ENCODE measurements at regions not wholly inside any gene's neighbourhood (a gene's known extent, or its start where the extent isn't known, plus 50 kb on each side); places are given as distances from the start of the nearest gene placed in this dataset.
"Not testable (repeated sequence)": the region's sequence is repeated elsewhere in the genome, so short reads cannot be mapped to it uniquely, and the experiment has no call there.

DNA sequence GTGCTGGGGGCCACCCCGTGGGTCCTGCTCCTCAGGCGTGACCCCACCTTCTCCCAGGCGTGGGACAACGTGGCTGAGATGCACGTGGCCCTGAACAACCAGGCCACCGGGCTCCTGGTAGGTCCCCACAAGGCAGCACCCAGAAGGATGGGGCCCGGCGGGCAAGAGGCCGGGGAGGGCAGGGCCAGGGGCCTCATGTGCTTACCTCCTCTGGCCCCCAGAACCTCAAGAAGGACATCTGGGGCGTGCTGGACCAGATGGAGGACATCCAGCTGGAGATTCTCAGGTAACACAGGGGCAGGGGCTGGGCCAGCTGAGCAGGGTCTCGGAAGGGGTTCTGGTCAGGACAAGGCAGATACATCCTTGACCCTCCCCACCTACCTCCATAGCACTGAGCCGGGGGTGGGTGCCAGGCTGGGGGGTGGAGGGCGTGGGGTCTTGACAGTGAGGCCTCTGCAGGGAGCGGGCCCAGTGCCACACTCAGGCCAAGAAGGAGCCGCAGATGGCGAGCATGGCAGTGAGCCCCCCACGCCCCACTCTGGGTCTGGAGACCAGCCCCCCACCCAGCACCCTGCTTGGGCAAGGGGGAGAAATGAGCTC, 186.3 kb downstream of the IGLL1 start:
- H3K9me3 ChIP-seq (ENCODE audit: insufficient read depth, low read length), result no peaks in the 10 kb centered on the region
- H3K36me3 ChIP-seq (ENCODE audit: low read length), result no peaks in the 10 kb centered on the region
- no peak overlapping the region for H3K9ac ChIP-seq (ENCODE audit: low read length)
- H2AFZ ChIP-seq (ENCODE audit: low read depth, low read length, severe bottlenecking), result no peak overlapping the region
- H3K4me2 ChIP-seq (ENCODE audit: low read depth, low read length, poor library complexity, severe bottlenecking), result no peak overlapping the region
- no peaks in the 10 kb centered on the region for H3K9me2 ChIP-seq (replicated peaks; ENCODE audit: insufficient read depth, low read length)
- H3F3A ChIP-seq (ENCODE audit: insufficient read depth), result no peaks in the 10 kb centered on the region
- H4K20me1 ChIP-seq (ENCODE audit: low read depth, low read length), result no peaks in the 10 kb centered on the region
- H3K27me3 ChIP-seq (ENCODE audit: low read length), result no peaks in the 10 kb centered on the region
- TF ChIP-seq CTCF (IDR thresholded peaks at IDR 0.05; ENCODE audit: insufficient read depth, low read length, poor library complexity, severe bottlenecking) (no peak), EZH2phosphoT487 (conservative IDR thresholded peaks at IDR 0.05; ENCODE audit: low read length) (no peak)
- no peak overlapping the region for H3K27ac ChIP-seq (ENCODE audit: low read depth, low read length)
- no peaks in the 10 kb centered on the region for H3K79me2 ChIP-seq (ENCODE audit: insufficient read depth, low read length)
- H3K4me3 ChIP-seq (ENCODE audit: insufficient read depth, low read length, poor library complexity, severe bottlenecking), result no peak overlapping the region

DNA sequence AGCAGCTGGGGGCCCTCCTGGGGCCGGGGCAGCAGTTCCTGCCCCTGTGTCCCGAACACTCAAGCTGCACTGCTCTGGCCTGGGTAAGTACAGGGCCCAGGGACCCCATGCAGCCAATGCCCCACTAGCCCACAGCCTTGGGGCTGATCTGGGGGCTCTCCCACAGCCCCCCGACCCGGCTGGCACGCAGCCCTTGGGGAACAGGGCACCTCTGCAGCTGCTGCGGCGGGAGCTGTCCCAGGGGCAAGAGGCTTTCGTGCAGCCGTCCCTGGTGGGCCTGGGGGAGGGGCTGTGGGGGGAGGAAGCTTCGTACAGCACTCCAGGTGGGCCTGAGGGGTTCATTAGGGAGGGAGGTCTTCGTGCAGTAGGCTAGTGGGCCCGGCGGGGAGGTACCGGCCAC, 186.9 kb downstream of the IGLL1 start:
- H3K36me3 ChIP-seq (ENCODE audit: low read length); H3K4me2 ChIP-seq (ENCODE audit: low read depth, low read length, poor library complexity, severe bottlenecking); H4K20me1 ChIP-seq (ENCODE audit: low read depth, low read length); H3K9me2 ChIP-seq (replicated peaks; ENCODE audit: insufficient read depth, low read length); H3K27ac ChIP-seq (ENCODE audit: low read depth, low read length); H3K79me2 ChIP-seq (ENCODE audit: insufficient read depth, low read length); H3K9me3 ChIP-seq (ENCODE audit: insufficient read depth, low read length); H3K9ac ChIP-seq (ENCODE audit: low read length); H3F3A ChIP-seq (ENCODE audit: insufficient read depth); H2AFZ ChIP-seq (ENCODE audit: low read depth, low read length, severe bottlenecking); H3K4me3 ChIP-seq (ENCODE audit: insufficient read depth, low read length, poor library complexity, severe bottlenecking); H3K27me3 ChIP-seq (ENCODE audit: low read length): not testable (repeated sequence)

DNA sequence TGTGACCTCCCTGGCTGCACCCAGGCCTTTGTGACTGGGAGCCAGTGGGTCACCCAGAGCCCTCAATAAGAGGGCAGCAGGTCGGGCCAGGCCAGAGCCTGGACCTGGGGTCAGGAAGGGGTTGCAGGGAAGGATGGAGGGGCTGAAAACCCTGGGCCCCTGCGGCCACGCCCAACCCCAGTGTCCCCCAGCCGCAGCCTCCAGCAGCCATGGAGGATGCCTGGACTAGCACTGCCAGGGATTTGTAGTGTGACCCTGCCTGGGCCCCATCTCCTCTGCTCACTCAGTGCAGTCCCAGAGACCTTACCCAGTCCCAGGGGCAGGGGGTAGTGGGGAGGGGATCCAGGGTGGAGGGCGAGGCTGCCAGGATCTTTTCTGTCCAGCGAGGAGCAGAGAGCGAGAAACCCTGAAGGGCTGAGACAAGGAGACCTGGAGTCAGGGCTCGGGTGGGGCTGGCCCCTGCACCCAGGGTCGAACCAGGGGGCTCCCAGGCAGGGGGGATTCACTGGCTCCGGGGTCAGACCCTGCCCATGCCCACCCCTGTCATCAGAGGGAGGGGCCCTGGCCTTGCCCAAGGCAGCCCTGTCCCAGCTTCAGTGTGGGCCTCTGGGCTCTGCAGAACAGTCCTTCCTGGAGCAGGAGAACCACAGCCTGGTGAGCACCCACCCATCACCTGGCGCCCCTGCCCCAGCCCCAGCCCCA, 187.5 kb downstream of the IGLL1 start:
- H3K79me2 ChIP-seq (ENCODE audit: insufficient read depth, low read length), result no peaks in the 10 kb centered on the region
- no peaks in the 10 kb centered on the region for H3K9me2 ChIP-seq (replicated peaks; ENCODE audit: insufficient read depth, low read length)
- H4K20me1 ChIP-seq (ENCODE audit: low read depth, low read length), result no peaks in the 10 kb centered on the region
- no peak overlapping the region for H3K4me3 ChIP-seq (ENCODE audit: insufficient read depth, low read length, poor library complexity, severe bottlenecking)
- TF ChIP-seq CTCF (IDR thresholded peaks at IDR 0.05; ENCODE audit: insufficient read depth, low read length, poor library complexity, severe bottlenecking) (no peak), EZH2phosphoT487 (conservative IDR thresholded peaks at IDR 0.05; ENCODE audit: low read length) (no peak)
- H3K4me2 ChIP-seq (ENCODE audit: low read depth, low read length, poor library complexity, severe bottlenecking), result no peak overlapping the region
- H3K27me3 ChIP-seq (ENCODE audit: low read length), result no peaks in the 10 kb centered on the region
- no peak overlapping the region for H3K27ac ChIP-seq (ENCODE audit: low read depth, low read length)
- no peaks in the 10 kb centered on the region for H3K36me3 ChIP-seq (ENCODE audit: low read length)
- no peaks in the 10 kb centered on the region for H3K9me3 ChIP-seq (ENCODE audit: insufficient read depth, low read length)
- no peak overlapping the region for H2AFZ ChIP-seq (ENCODE audit: low read depth, low read length, severe bottlenecking)
- H3F3A ChIP-seq (ENCODE audit: insufficient read depth), result no peaks in the 10 kb centered on the region
- no peak overlapping the region for H3K9ac ChIP-seq (ENCODE audit: low read length)

DNA sequence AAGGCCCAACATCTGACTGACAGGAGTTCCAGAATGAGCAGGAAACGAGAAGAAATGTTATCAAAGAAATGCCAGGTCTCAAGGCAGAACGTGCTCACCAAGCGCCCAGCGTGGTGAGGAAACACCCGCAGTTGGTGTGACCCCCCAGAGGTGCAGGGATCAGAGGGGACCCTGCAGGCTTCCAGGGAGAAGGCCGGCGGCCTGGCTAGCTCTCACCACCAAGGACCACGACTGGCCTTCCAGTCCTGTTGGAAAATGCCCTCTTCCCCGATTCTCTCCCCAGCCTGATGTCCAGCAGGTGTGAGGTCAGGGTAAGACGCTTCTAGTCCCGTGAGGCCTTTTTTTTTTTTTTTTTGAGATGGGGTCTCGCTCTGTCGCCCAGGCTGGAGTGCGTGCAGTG, 189.1 kb downstream of the IGLL1 start:
- no peaks in the 10 kb centered on the region for H3K9me3 ChIP-seq (ENCODE audit: insufficient read depth, low read length)
- H3F3A ChIP-seq (ENCODE audit: insufficient read depth), result no peaks in the 10 kb centered on the region
- TF ChIP-seq EZH2phosphoT487 (conservative IDR thresholded peaks at IDR 0.05; ENCODE audit: low read length), result no peak
- TF ChIP-seq CTCF (IDR thresholded peaks at IDR 0.05; ENCODE audit: insufficient read depth, low read length, poor library complexity, severe bottlenecking), result no peak
- no peak overlapping the region for H2AFZ ChIP-seq (ENCODE audit: low read depth, low read length, severe bottlenecking)
- no peak overlapping the region for H3K4me2 ChIP-seq (ENCODE audit: low read depth, low read length, poor library complexity, severe bottlenecking)
- no peaks in the 10 kb centered on the region for H3K79me2 ChIP-seq (ENCODE audit: insufficient read depth, low read length)
- H3K36me3 ChIP-seq (ENCODE audit: low read length), result no peaks in the 10 kb centered on the region
- no peak overlapping the region for H3K4me3 ChIP-seq (ENCODE audit: insufficient read depth, low read length, poor library complexity, severe bottlenecking)
- H3K27me3 ChIP-seq (ENCODE audit: low read length), result no peaks in the 10 kb centered on the region
- no peak overlapping the region for H3K9ac ChIP-seq (ENCODE audit: low read length)
- no peak overlapping the region for H3K27ac ChIP-seq (ENCODE audit: low read depth, low read length)
- no peaks in the 10 kb centered on the region for H3K9me2 ChIP-seq (replicated peaks; ENCODE audit: insufficient read depth, low read length)
- no peaks in the 10 kb centered on the region for H4K20me1 ChIP-seq (ENCODE audit: low read depth, low read length)
